ENCODE measurements at regions not wholly inside any gene's neighbourhood (a gene's known extent, or its start where the extent isn't known, plus 50 kb on each side); places are given as distances from the start of the nearest gene placed in this dataset.

DNA sequence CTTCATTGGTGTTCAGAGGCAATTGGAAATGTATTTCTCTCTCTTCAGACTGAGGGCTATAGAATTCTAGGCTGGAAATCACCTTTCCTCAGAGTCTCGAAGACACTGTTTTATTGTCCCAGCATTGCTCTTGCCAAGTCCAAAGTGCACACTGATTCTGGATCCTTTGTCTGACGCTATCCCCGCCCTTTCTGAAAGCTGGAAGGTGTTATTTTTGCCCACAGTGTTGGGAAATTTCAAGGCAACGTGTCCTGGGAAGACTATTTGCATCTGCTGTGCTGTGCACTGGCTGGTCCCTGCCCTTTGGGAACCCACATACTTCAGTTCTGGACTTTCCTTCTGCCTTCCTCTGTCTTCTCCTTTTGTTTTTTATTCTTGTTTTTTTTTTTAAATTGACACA is 190.8 kb downstream of the SH3BP4 start:
- TF ChIP-seq POLR2A (IDR thresholded peaks at IDR 0.05; ENCODE audit: low read depth, low read length), result no peak
- no peak for TF ChIP-seq POLR2AphosphoS5 (IDR thresholded peaks at IDR 0.05; ENCODE audit: low read depth, low read length)
- TF ChIP-seq TAF1 (IDR thresholded peaks at IDR 0.05; ENCODE audit: borderline replicate concordance, low read depth, low read length), result no peak
- DNase-seq (ENCODE audit: insufficient read length) (no peak), FAIRE-seq (no peak)

DNA sequence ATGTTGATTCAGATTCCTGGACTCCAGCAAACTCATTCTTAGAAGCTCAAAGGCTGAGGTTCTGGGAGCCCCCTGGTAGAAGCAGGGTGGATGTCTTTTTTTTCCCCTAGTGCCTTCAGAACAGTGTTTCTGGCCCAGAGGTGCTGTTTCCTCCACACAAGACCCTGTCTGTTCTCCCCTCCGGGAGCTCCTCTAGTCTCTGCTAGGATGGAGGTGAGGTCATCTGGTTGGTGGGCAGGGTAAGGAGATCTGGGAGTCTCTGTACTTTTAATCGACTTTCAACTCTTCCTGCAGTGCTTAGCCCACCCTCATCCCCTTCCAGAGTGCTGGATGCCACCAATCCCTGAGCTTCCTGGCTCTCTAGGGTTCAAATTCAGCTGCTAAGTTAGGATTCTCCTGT is 192.0 kb downstream of the SH3BP4 start:
- TF ChIP-seq POLR2AphosphoS5 (IDR thresholded peaks at IDR 0.05; ENCODE audit: low read depth, low read length) (no peak), TAF1 (IDR thresholded peaks at IDR 0.05; ENCODE audit: borderline replicate concordance, low read depth, low read length) (no peak), POLR2A (IDR thresholded peaks at IDR 0.05; ENCODE audit: low read depth, low read length) (no peak)
- DNase-seq (ENCODE audit: insufficient read length), result no peak
- FAIRE-seq, result no peak

DNA sequence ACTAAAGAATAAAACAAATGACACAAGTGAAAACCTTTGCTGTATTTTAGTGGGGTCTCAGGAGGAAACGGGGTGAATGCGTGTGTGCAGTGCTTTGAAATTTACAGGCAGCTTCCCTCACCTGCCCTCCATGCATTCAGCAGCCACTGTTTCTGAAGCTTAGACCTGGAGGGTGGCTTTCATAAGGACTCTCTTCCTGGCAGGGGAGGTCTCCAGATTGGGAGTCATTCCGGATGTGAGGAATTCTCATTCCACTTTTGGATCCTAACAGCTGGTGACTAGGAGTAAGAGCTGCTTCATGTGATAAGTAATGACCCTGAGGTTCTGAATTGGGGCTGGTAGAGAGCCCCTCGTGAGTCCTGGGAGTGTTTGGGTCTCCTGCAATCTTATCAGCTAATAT is 192.5 kb downstream of the SH3BP4 start:
- TF ChIP-seq TAF1 (IDR thresholded peaks at IDR 0.05; ENCODE audit: borderline replicate concordance, low read depth, low read length) (no peak), POLR2A (IDR thresholded peaks at IDR 0.05; ENCODE audit: low read depth, low read length) (no peak), POLR2AphosphoS5 (IDR thresholded peaks at IDR 0.05; ENCODE audit: low read depth, low read length) (no peak)
- no peak for FAIRE-seq
- no peak for DNase-seq (ENCODE audit: insufficient read length)

DNA sequence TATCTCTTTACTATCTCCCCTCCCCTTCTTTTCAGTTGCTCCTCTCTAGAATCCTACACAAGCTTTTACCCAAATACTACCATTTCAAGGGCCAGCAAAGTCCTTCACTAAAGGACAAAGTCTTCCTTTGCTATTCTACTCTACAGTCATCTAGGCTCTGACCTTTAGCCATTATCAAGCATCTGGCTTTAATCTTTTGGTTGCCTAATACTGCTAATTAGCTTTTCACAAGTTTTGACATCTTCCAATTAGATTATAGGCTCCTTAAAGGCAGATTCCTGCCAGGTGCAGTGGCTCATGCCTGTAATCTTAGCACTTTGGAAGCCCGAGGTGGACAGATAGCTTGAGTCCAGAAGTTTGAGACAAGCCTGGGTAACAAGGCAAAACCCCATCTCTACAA is 194.4 kb downstream of the SH3BP4 start:
- TF ChIP-seq POLR2A (IDR thresholded peaks at IDR 0.05; ENCODE audit: low read depth, low read length) (no peak), TAF1 (IDR thresholded peaks at IDR 0.05; ENCODE audit: borderline replicate concordance, low read depth, low read length) (no peak)
- no peak for FAIRE-seq
- no peak for DNase-seq (ENCODE audit: insufficient read length)

DNA sequence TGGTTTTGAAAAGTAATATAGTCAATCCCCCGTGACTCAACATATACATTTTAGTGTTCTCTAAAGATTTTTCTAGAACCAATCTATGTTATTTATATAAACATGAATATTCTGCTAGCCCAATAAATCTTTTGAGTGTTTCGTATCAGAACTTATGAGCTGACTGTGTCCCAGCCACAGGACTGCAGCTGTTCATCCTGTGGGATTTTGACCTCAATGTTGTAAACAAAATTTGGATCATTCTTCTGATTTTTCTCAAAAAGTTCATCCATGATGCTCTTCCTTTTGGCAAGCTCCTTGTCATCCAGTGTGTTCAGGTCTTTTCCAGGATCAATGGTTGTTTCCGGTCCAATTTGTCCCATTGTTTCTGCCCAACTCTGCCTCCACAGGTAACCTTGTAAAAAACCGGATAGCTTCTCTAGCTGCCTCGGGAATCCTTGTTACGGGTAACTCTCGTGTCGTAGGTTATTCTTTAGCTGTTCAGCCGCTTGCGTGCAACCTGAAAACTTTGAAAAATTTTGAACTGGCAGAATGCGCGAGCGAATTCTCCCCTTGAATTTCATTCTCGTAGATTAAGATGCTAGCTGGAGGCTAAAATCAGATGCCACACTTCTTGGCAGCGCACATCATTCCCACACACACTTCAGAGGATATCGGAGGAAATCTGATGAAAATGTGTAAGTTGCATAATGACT is 195.2 kb downstream of the SH3BP4 start:
- FAIRE-seq (no peak), DNase-seq (ENCODE audit: insufficient read length) (no peak)
- TF ChIP-seq TAF1 (IDR thresholded peaks at IDR 0.05; ENCODE audit: borderline replicate concordance, low read depth, low read length) (no peak), POLR2A (IDR thresholded peaks at IDR 0.05; ENCODE audit: low read depth, low read length) (no peak), POLR2AphosphoS5 (IDR thresholded peaks at IDR 0.05; ENCODE audit: low read depth, low read length) (no peak)

DNA sequence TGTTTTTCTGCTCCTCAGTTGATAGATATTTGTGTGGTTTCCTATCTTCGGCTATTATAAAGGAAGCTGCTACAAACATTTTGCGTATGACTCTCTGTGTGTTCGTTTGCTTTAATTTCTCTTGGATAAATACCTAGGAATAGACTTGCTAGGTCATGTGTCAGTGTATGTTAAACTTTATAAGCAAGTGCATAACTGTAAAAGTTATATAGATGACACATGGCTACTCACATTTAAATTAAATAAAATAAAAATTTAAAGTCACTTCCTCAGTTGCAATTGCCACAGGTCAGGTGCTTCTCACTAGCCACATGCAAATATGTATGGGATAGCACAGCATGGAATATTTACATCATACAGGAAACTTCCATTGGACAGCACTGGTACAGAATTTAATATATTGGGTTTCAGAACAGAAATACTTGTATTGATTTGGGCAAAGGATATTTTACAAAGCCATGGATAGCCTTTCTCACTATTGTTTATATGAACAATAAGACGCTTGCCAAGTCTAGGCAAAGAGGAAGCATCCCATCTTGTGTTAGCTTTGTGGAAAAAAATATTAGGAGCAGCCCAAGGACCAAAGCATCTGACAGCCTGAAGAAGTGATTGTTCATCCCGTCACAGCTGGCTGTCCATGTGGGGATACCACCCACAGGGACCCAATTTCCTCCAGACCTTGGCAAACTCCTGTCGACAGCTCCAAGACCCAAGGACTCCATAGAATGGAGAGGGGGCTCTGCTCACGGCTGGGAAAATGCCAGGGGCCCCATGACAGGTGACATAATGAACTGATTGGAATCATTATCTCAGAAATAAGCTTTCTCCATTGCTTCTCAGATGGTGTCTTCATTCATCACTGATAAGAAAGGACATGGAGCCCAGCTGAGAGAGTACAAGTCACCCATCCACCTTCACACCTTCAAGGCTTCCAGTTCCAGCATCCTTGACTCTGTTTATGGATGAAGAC is 196.7 kb downstream of the SH3BP4 start:
- no peak for FAIRE-seq

DNA sequence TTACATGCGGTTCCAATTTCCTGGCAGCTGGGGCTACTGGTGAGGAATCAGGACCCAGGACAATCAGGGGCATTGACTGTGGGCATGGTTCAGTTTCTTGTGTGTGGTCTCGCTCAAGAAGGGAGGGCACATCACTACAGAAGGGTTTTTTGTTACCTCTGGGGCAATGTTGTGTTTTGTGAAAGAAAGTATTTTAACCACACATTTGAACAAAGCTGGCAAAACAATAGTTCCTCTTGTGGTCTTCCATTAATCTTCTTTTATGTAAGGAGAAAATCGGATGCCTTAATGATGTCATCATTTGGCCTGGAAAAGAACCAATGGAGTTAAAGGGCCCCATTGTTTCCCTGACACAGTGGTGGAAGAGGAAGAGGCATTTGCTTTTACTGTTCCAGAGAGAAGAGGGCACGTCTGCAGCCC is 197.4 kb downstream of the SH3BP4 start:
- DNase-seq (ENCODE audit: insufficient read length), result no peak
- TF ChIP-seq POLR2AphosphoS5 (IDR thresholded peaks at IDR 0.05; ENCODE audit: low read depth, low read length) (no peak), POLR2A (IDR thresholded peaks at IDR 0.05; ENCODE audit: low read depth, low read length) (no peak), TAF1 (IDR thresholded peaks at IDR 0.05; ENCODE audit: borderline replicate concordance, low read depth, low read length) (no peak)
- FAIRE-seq, result no peak

More for the DNA sequence above, 196.7 kb downstream of the SH3BP4 start:
- DNase-seq (ENCODE audit: insufficient read length), result no peak
- TF ChIP-seq TAF1 (IDR thresholded peaks at IDR 0.05; ENCODE audit: borderline replicate concordance, low read depth, low read length) (no peak), POLR2AphosphoS5 (IDR thresholded peaks at IDR 0.05; ENCODE audit: low read depth, low read length) (no peak), POLR2A (IDR thresholded peaks at IDR 0.05; ENCODE audit: low read depth, low read length) (no peak)

DNA sequence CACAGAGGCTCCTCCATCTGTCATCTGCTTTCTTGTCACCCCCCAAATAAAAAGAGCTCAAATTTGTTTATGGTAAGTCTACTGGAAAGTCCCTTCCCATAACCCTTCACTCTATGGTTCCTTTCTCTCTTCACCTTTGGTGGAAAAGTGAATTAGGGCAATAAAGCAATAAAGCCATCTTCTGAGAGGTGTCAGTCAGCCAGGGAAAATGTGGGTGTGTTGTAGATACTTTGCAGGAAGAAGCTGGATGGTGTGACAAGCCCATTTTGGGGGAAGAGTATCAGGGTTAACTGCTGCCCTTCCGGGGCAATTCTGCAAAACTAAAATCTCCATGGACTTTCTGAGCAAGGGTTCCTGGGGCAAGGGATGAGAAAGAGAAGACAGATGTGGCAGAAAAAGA is 197.9 kb downstream of the SH3BP4 start:
- no peak for TF ChIP-seq TAF1 (IDR thresholded peaks at IDR 0.05; ENCODE audit: borderline replicate concordance, low read depth, low read length)
- TF ChIP-seq POLR2AphosphoS5 (IDR thresholded peaks at IDR 0.05; ENCODE audit: low read depth, low read length), result no peak
- TF ChIP-seq POLR2A (IDR thresholded peaks at IDR 0.05; ENCODE audit: low read depth, low read length), result no peak
- FAIRE-seq (no peak), DNase-seq (ENCODE audit: insufficient read length) (no peak)

DNA sequence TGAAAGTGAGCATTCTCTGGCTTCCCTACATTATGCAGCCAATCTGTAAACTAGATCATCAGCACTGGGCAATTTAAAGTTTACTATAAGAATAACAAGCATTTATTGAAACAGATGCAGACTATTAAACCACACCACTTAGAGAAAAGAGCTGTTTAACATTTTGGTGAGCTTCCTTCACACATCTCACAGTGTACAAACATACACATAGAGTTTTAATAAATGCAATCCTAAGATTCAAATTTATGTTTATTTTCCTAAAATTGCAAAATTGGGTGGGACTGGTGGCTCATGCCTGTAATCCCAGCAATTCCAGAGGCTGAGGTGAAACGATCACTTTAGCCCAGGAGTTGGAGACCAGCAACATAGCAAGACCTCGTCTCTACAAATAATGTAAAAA is 199.3 kb downstream of the SH3BP4 start:
- DNase-seq (ENCODE audit: insufficient read length) (no peak), FAIRE-seq (no peak)
- TF ChIP-seq POLR2A (IDR thresholded peaks at IDR 0.05; ENCODE audit: low read depth, low read length), result no peak
- TF ChIP-seq TAF1 (IDR thresholded peaks at IDR 0.05; ENCODE audit: borderline replicate concordance, low read depth, low read length), result no peak
- no peak for TF ChIP-seq POLR2AphosphoS5 (IDR thresholded peaks at IDR 0.05; ENCODE audit: low read depth, low read length)

DNA sequence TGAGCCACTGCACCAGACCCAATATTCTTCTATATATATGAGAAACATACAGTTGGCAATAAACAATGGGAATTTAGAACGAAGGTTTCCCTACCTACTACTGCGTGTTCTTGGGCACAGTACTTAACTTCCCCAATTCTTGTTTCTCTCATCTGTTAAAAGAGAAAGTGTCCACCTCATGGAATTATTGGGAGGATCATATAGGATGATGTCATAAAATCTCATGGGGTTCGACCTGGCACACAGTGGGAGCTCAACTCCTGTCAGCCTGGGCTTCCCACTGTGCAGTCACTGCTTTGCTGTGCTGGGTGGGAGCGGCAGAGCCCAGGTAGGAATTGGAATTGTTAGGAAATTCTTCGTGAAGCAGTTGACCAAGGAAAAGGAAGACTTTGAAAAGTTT is 203.3 kb downstream of the SH3BP4 start:
- DNase-seq (ENCODE audit: insufficient read length) (no peak), FAIRE-seq (no peak)
- TF ChIP-seq TAF1 (IDR thresholded peaks at IDR 0.05; ENCODE audit: borderline replicate concordance, low read depth, low read length) (no peak), POLR2A (IDR thresholded peaks at IDR 0.05; ENCODE audit: low read depth, low read length) (no peak), POLR2AphosphoS5 (IDR thresholded peaks at IDR 0.05; ENCODE audit: low read depth, low read length) (no peak)

DNA sequence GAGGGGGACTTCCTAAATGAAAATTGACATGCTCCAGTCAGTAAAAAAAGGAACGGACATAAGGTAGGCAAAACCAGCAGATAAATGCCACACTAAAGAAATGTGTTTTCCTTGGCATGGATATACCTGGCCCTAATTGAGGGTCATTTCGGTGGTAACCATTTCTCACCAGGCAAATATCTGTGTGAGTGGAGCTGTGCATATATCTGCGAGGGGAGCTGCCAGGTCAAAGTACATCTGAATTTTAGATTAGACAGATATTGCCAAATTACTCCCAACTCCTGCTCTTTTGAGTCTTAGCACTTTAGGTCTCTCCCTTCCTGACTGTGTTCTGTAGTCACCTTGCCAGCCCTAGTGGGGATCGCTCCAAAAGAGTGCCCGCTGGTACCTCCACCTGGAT is 204.2 kb downstream of the SH3BP4 start:
- TF ChIP-seq POLR2A (IDR thresholded peaks at IDR 0.05; ENCODE audit: low read depth, low read length), result no peak
- TF ChIP-seq TAF1 (IDR thresholded peaks at IDR 0.05; ENCODE audit: borderline replicate concordance, low read depth, low read length), result no peak
- no peak for TF ChIP-seq POLR2AphosphoS5 (IDR thresholded peaks at IDR 0.05; ENCODE audit: low read depth, low read length)
- DNase-seq (ENCODE audit: insufficient read length) (no peak), FAIRE-seq (no peak)
